ENCODE measurements at regions not wholly inside any gene's neighbourhood (a gene's known extent, or its start where the extent isn't known, plus 50 kb on each side); places are given as distances from the start of the nearest gene placed in this dataset.

DNA sequence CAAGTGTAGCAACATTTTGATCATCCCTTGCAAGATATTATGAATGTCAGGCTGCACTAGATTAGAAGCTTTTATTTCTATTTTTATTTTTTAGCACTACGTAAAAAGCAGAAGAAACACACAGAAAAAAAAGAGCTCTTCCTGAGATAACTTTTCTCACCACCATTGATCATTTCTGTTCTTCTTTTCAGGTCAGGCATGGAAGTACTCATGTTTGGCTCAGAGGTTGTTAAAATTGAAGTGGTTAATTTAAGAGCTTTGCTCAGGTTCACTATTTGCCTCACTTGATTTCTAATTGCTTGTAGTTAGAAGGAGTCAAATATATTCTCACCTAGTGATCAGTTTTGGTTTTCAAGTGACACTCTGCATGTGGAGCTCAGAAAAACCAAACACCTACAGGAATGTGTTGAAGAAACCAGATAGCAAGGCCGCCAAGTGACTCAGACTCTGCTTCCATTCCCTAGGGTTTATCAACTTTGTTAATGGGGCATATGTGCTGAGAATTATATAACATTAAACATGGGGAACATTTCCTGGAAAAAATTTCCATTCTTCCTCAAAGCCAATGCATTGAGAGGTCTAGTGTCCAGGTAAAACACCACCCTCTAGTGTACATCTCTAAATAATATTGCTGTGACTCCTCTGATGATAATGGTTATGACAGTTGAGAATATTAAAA lies 679.8 kb downstream of the CETN3 start:
- TF ChIP-seq, protein P1, sequence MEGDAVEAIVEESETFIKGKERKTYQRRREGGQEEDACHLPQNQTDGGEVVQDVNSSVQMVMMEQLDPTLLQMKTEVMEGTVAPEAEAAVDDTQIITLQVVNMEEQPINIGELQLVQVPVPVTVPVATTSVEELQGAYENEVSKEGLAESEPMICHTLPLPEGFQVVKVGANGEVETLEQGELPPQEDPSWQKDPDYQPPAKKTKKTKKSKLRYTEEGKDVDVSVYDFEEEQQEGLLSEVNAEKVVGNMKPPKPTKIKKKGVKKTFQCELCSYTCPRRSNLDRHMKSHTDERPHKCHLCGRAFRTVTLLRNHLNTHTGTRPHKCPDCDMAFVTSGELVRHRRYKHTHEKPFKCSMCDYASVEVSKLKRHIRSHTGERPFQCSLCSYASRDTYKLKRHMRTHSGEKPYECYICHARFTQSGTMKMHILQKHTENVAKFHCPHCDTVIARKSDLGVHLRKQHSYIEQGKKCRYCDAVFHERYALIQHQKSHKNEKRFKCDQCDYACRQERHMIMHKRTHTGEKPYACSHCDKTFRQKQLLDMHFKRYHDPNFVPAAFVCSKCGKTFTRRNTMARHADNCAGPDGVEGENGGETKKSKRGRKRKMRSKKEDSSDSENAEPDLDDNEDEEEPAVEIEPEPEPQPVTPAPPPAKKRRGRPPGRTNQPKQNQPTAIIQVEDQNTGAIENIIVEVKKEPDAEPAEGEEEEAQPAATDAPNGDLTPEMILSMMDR (IDR thresholded peaks at IDR 0.05; ENCODE audit: insufficient read depth, low read length, poor library complexity, severe bottlenecking), result no peak
- no peak for TF ChIP-seq EZH2phosphoT487 (conservative IDR thresholded peaks at IDR 0.05; ENCODE audit: low read length)

Data from SU-DHL-6 (cell line).